WTC11 (cell line): ENCODE measurements at regions not wholly inside any gene's neighbourhood (a gene's known extent, or its start where the extent isn't known, plus 50 kb on each side); places are given as distances from the start of the nearest gene placed in this dataset.

Experiments used
- ATF2 ChIP-seq: sonication (generic); formaldehyde crosslinking; IDR thresholded peaks from 2 replicates; pipeline ENCODE4 v1.8.1; 2022; ENCODE audit warnings: low read depth, missing genetic modification reagents, borderline replicate concordance
- ATF6 ChIP-seq: sonication (generic); formaldehyde crosslinking; IDR thresholded peaks from 2 replicates; pipeline ENCODE4 v1.8.1; 2023; ENCODE audit warnings: mild to moderate bottlenecking, missing genetic modification reagents
- CTCF ChIP-seq: fragments of 200-600 bp; IDR thresholded peaks from 2 replicates; pipeline ENCODE4 v1.8.0; 2022; ENCODE audit warnings: antibody characterized with exemption
- ELF4 ChIP-seq: sonication (generic); formaldehyde crosslinking; IDR thresholded peaks from 2 replicates; pipeline ENCODE4 v1.8.1; 2022; ENCODE audit warnings: low read depth, mild to moderate bottlenecking, moderate library complexity, missing genetic modification reagents
- NFE2L1 ChIP-seq: sonication (generic); formaldehyde crosslinking; IDR thresholded peaks from 2 replicates; pipeline ENCODE4 v1.8.1; 2023; ENCODE audit warnings: missing genetic modification reagents
- RORB ChIP-seq: fragments of 250-450 bp; sonication (Bioruptor Pico); IDR thresholded peaks from 2 replicates; pipeline ENCODE4 v1.9.0; 2021; ENCODE audit warnings: mild to moderate bottlenecking
- ZSCAN18 ChIP-seq: fragments of 250-450 bp; sonication (Bioruptor Pico); IDR thresholded peaks from 2 replicates; pipeline ENCODE4 v2.1.2; 2022; ENCODE audit warnings: mild to moderate bottlenecking, moderate library complexity

GRCh38 chr4:180099957-180100356 lies 2143.2 kb upstream of the TENM3 start:
- TF ChIP-seq CTCF, result no peak
- no peak for TF ChIP-seq ATF6
- TF ChIP-seq ELF4 (CRISPR knock-in tag), result no peak
- TF ChIP-seq RORB (CRISPR knock-in tag), result no peak
- TF ChIP-seq NFE2L1 (CRISPR knock-in tag), result no peak
- no peak for TF ChIP-seq ATF2 (CRISPR knock-in tag)
- no peak for TF ChIP-seq ZSCAN18
